HepG2 (cell line): ENCODE measurements at regions not wholly inside any gene's neighbourhood (a gene's known extent, or its start where the extent isn't known, plus 50 kb on each side); places are given as distances from the start of the nearest gene placed in this dataset.

Source experiments
- CC2D1A ChIP-seq: sonication (generic); formaldehyde crosslinking; IDR thresholded peaks from 2 replicates; pipeline ENCODE4 v1.8.1; 2023; ENCODE audit warnings: mild to moderate bottlenecking, missing genetic modification reagents
- E2F1 ChIP-seq: sonication (generic); formaldehyde crosslinking; IDR thresholded peaks from 2 replicates; pipeline ENCODE4 v1.5.0; 2020; ENCODE audit warnings: missing genetic modification reagents
- MEF2D ChIP-seq: sonication (generic); formaldehyde crosslinking; IDR thresholded peaks from 2 replicates; pipeline ENCODE4 v1.5.1; 2020; ENCODE audit warnings: mild to moderate bottlenecking, missing genetic modification reagents
- TARDBP ChIP-seq: sonication (generic); formaldehyde crosslinking; IDR thresholded peaks from 2 replicates; pipeline ENCODE4 v1.8.0; 2022; ENCODE audit warnings: mild to moderate bottlenecking, missing genetic modification reagents
- ZBTB33 ChIP-seq: sonication (generic); formaldehyde crosslinking; IDR thresholded peaks from 2 replicates; pipeline ENCODE4 v1.4.0; 2020; ENCODE audit warnings: missing genetic modification reagents
- ZNF30 ChIP-seq: sonication (generic); formaldehyde crosslinking; IDR thresholded peaks from 2 replicates; pipeline ENCODE4 v1.5.0; 2020; ENCODE audit warnings: mild to moderate bottlenecking, missing genetic modification reagents
- TF ChIP-seq, protein P1 (sequence below): sonication (generic); formaldehyde crosslinking; IDR thresholded peaks from 2 replicates; pipeline ENCODE4 v1.4.0; 2020; ENCODE audit warnings: missing genetic modification reagents

DNA sequence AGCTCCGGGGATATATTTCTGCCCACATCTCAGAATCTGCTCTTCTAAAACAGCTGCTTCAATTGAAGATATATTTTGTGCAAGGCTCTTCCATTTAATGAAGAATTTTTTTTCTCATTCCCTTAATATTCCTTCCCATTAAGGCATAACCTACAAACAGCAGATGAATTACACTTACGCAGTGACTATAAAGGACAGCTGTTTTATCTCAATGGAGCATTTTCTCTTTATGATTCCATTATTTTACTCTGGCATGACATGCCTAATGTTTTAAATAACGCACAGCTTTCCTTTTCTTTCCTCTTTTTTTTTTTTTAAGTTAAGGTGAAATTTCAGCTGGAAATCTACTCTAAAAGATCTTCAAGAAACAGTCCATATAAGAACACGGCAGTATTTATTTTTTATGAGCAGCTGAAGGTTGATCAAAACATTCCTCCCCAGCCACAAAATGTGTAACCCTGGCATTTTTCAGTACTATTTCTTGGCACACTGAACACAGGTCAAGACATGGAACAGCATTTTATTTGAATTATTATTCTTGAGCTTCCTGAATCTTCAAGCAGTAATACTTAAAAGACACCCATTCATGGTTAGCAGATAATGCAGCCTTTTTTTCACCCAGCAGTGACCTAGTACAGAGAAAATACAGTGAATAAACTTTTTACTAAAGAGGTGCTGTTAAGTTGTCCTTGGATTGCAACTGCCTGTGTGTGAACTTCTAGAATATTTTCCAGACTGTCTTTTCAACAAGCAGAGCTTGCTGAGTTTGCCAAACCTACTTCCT lies 118.1 kb upstream of the FOXN3 start (continued):
- TF ChIP-seq CC2D1A: no peak
- no peak for TF ChIP-seq TARDBP
- no peak for TF ChIP-seq MEF2D (CRISPR knock-in tag)
- TF ChIP-seq E2F1 (CRISPR knock-in tag): no peak
- no peak for TF ChIP-seq ZNF30
- TF ChIP-seq, protein P1, sequence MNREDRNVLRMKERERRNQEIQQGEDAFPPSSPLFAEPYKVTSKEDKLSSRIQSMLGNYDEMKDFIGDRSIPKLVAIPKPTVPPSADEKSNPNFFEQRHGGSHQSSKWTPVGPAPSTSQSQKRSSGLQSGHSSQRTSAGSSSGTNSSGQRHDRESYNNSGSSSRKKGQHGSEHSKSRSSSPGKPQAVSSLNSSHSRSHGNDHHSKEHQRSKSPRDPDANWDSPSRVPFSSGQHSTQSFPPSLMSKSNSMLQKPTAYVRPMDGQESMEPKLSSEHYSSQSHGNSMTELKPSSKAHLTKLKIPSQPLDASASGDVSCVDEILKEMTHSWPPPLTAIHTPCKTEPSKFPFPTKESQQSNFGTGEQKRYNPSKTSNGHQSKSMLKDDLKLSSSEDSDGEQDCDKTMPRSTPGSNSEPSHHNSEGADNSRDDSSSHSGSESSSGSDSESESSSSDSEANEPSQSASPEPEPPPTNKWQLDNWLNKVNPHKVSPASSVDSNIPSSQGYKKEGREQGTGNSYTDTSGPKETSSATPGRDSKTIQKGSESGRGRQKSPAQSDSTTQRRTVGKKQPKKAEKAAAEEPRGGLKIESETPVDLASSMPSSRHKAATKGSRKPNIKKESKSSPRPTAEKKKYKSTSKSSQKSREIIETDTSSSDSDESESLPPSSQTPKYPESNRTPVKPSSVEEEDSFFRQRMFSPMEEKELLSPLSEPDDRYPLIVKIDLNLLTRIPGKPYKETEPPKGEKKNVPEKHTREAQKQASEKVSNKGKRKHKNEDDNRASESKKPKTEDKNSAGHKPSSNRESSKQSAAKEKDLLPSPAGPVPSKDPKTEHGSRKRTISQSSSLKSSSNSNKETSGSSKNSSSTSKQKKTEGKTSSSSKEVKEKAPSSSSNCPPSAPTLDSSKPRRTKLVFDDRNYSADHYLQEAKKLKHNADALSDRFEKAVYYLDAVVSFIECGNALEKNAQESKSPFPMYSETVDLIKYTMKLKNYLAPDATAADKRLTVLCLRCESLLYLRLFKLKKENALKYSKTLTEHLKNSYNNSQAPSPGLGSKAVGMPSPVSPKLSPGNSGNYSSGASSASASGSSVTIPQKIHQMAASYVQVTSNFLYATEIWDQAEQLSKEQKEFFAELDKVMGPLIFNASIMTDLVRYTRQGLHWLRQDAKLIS (CRISPR knock-in tag): no peak
- no peak for TF ChIP-seq ZBTB33 (CRISPR knock-in tag)
